GM23338 (cell line): ENCODE measurements at regions not wholly inside any gene's neighbourhood (a gene's known extent, or its start where the extent isn't known, plus 50 kb on each side); places are given as distances from the start of the nearest gene placed in this dataset.

Experiments
- ATAC-seq: fragments of 200-7000 bp; cut with Tn5 transposase; 3 replicates; pipeline ENCODE4 v1.9.1; 2020
- DNase-seq: peaks from one replicate; pipeline ENCODE4 v3.0.0-alpha.2; 2015; ENCODE audit warnings: low spot score
- H2AFZ ChIP-seq: fragments of 200-600 bp; sonication (generic); 2 replicates; pipeline ENCODE4 v1.8.0; 2016; ENCODE audit warnings: antibody characterized with exemption, mild to moderate bottlenecking, moderate library complexity
- H3F3A ChIP-seq: fragments of 200-600 bp; sonication (generic); replicated peaks from 2 replicates; pipeline ENCODE4 v1.8.0; 2017; ENCODE audit warnings: antibody characterized with exemption, mixed run types, low read depth
- H3K27ac ChIP-seq: fragments of 200-600 bp; sonication (generic); 2 replicates; pipeline ENCODE4 v1.6.1; 2016; ENCODE audit warnings: low read depth
- H3K27me3 ChIP-seq: fragments of 200-600 bp; sonication (generic); 2 replicates; pipeline ENCODE4 v1.8.0; 2016; ENCODE audit warnings: mild to moderate bottlenecking, mixed run types, moderate library complexity; ENCODE audit not compliant: insufficient read depth
- H3K36me3 ChIP-seq: fragments of 200-600 bp; sonication (generic); 2 replicates; pipeline ENCODE4 v1.8.0; 2016; ENCODE audit warnings: mild to moderate bottlenecking; ENCODE audit not compliant: insufficient read depth
- H3K4me1 ChIP-seq: fragments of 200-600 bp; sonication (generic); 2 replicates; pipeline ENCODE4 v1.8.0; 2016; ENCODE audit warnings: mild to moderate bottlenecking, moderate library complexity; ENCODE audit not compliant: insufficient read depth
- H3K4me2 ChIP-seq: fragments of 200-600 bp; sonication (generic); 2 replicates; pipeline ENCODE4 v1.7.1; 2017; ENCODE audit warnings: mixed run types
- H3K4me3 ChIP-seq: fragments of 200-600 bp; sonication (generic); 2 replicates; pipeline ENCODE4 v1.6.1; 2016; ENCODE audit warnings: mixed run types
- H3K79me2 ChIP-seq: fragments of 200-600 bp; sonication (generic); replicated peaks from 2 replicates; pipeline ENCODE4 v1.8.0; 2017; ENCODE audit warnings: mild to moderate bottlenecking; ENCODE audit not compliant: insufficient read depth
- H3K9me2 ChIP-seq: fragments of 200-600 bp; sonication (generic); 2 replicates; pipeline ENCODE4 v1.8.0; 2017; ENCODE audit not compliant: insufficient read depth
- H4K20me1 ChIP-seq: fragments of 200-600 bp; sonication (generic); replicated peaks from 2 replicates; pipeline ENCODE4 v1.8.0; 2017; ENCODE audit warnings: mild to moderate bottlenecking; ENCODE audit not compliant: insufficient read depth
- H3K27ac Mint-ChIP-seq: 2 replicates; pipeline ENCODE4 v1.8.0; 2020; ENCODE audit warnings: inconsistent platforms, mild to moderate bottlenecking, moderate library complexity, mixed read lengths
- H3K27me3 Mint-ChIP-seq: 3 replicates; pipeline ENCODE4 v1.8.0; 2022; ENCODE audit warnings: low read depth, mild to moderate bottlenecking, moderate library complexity, mixed read lengths, inconsistent platforms; ENCODE audit not compliant: insufficient read depth, poor library complexity
- H3K36me3 Mint-ChIP-seq: 3 replicates; pipeline ENCODE4 v1.8.0; 2021; ENCODE audit warnings: low read depth, mild to moderate bottlenecking, inconsistent platforms, moderate library complexity, mixed read lengths
- H3K4me1 Mint-ChIP-seq: 3 replicates; pipeline ENCODE4 v1.8.0; 2020; ENCODE audit warnings: mild to moderate bottlenecking, inconsistent platforms, mixed read lengths
- H3K4me3 Mint-ChIP-seq: 3 replicates; pipeline ENCODE4 v1.8.0; 2021; ENCODE audit warnings: moderate library complexity, mild to moderate bottlenecking, inconsistent platforms, mixed read lengths
- H3K9me3 Mint-ChIP-seq: 3 replicates; pipeline ENCODE4 v1.8.0; 2020; ENCODE audit warnings: moderate library complexity, mild to moderate bottlenecking, inconsistent platforms, mixed read lengths
- CREB1 ChIP-seq: fragments of 250-450 bp; sonication (Bioruptor Pico); IDR thresholded peaks from 2 replicates; pipeline ENCODE4 v1.5.0; 2020; ENCODE audit warnings: low read depth, mild to moderate bottlenecking, moderate library complexity
- EZH2 ChIP-seq: fragments of 200-600 bp; sonication (generic); IDR thresholded peaks from one replicate; pipeline ENCODE4 v1.8.0; 2017; ENCODE audit warnings: antibody characterized with exemption, mild to moderate bottlenecking, low read depth; ENCODE audit not compliant: unreplicated experiment
- EZH2phosphoT487 ChIP-seq: fragments of 200-600 bp; sonication (generic); IDR thresholded peaks from one replicate; pipeline ENCODE4 v1.8.1; 2018; ENCODE audit warnings: antibody characterized with exemption; ENCODE audit not compliant: unreplicated experiment
- JUNB ChIP-seq: IDR thresholded peaks from one replicate; pipeline ENCODE4 v1.6.1; 2016; ENCODE audit warnings: antibody characterized with exemption; ENCODE audit not compliant: unreplicated experiment
- NANOG ChIP-seq: IDR thresholded peaks from 2 replicates; pipeline ENCODE4 v1.6.1; 2016; ENCODE audit warnings: antibody characterized with exemption, borderline replicate concordance
- POLR2AphosphoS5 ChIP-seq: IDR thresholded peaks from 2 replicates; pipeline ENCODE4 v1.6.1; 2016; ENCODE audit warnings: antibody characterized with exemption, low read depth
- STAT1 ChIP-seq: IDR thresholded peaks from one replicate; pipeline ENCODE4 v1.6.1; 2016; ENCODE audit warnings: antibody characterized with exemption; ENCODE audit not compliant: unreplicated experiment
- ZNF114 ChIP-seq: fragments of 250-450 bp; sonication (Bioruptor Pico); IDR thresholded peaks from 2 replicates; pipeline ENCODE4 v1.5.0; 2020; ENCODE audit warnings: mild to moderate bottlenecking, moderate library complexity
- ZNF331 ChIP-seq: fragments of 250-450 bp; sonication (Bioruptor Pico); IDR thresholded peaks from 2 replicates; pipeline ENCODE4 v1.5.0; 2020; ENCODE audit warnings: low read depth, mild to moderate bottlenecking, moderate library complexity
- TF ChIP-seq, protein P1 (sequence below), 2 experiments: fragments of 200-600 bp in 1 of 2; sonication (generic) in 1 of 2; conservative IDR thresholded peaks; 2 replicates each; pipeline versions ENCODE4 v1.5.1 to v1.6.1; 2016 to 2017; ENCODE audit warnings: antibody characterized with exemption in 2 of 2, low read depth in 2 of 2, mild to moderate bottlenecking in 2 of 2, moderate library complexity in 1 of 2
- TF ChIP-seq, protein P2 (sequence below): IDR thresholded peaks from one replicate; pipeline ENCODE4 v1.6.1; 2018; ENCODE audit warnings: antibody characterized with exemption; ENCODE audit not compliant: unreplicated experiment
- TF ChIP-seq, protein P3 (sequence below): fragments of 250-450 bp; sonication (Bioruptor Pico); IDR thresholded peaks from 2 replicates; pipeline ENCODE4 v1.5.0; 2020; ENCODE audit warnings: mild to moderate bottlenecking, moderate library complexity

- Mint-ChIP-seq H3K4me1 (peaks cover 3% of the 10 kb centered on the region; the same call in 2 of the 3 replicates), H3K27me3 (no peaks in the 10 kb centered on the region), H3K9me3 (no peaks in the 10 kb centered on the region), H3K36me3 (no peaks in the 10 kb centered on the region), H3K27ac (no peak overlapping the region), H3K4me3 (no peak overlapping the region)
- Histone ChIP-seq H3K27me3 (no peaks in the 10 kb centered on the region), H3K4me1 (no peaks in the 10 kb centered on the region), H3K4me3 (no peak overlapping the region), H3K27ac (no peak overlapping the region), H3K36me3 (no peaks in the 10 kb centered on the region), H3K9me2 (no peaks in the 10 kb centered on the region), H3K4me2 (no peak overlapping the region), H3K79me2 (no peaks in the 10 kb centered on the region), H2AFZ (peak overlapping the region; percentile 89; the same call in 1 of the 2 replicates), H3F3A (no peaks in the 10 kb centered on the region), H4K20me1 (no peaks in the 10 kb centered on the region)
- TF ChIP-seq CREB1 (no peak), EZH2phosphoT487 (no peak), ZNF114 (no peak), POLR2AphosphoS5 (no peak), ZNF331 (no peak), JUNB (no peak), NANOG (no peak), EZH2 (no peak), STAT1 (no peak)
- TF ChIP-seq, protein P1, sequence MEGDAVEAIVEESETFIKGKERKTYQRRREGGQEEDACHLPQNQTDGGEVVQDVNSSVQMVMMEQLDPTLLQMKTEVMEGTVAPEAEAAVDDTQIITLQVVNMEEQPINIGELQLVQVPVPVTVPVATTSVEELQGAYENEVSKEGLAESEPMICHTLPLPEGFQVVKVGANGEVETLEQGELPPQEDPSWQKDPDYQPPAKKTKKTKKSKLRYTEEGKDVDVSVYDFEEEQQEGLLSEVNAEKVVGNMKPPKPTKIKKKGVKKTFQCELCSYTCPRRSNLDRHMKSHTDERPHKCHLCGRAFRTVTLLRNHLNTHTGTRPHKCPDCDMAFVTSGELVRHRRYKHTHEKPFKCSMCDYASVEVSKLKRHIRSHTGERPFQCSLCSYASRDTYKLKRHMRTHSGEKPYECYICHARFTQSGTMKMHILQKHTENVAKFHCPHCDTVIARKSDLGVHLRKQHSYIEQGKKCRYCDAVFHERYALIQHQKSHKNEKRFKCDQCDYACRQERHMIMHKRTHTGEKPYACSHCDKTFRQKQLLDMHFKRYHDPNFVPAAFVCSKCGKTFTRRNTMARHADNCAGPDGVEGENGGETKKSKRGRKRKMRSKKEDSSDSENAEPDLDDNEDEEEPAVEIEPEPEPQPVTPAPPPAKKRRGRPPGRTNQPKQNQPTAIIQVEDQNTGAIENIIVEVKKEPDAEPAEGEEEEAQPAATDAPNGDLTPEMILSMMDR (conservative IDR thresholded peaks at IDR 0.05; ENCODE audit: low read depth in 2 of 2), result no peak
- TF ChIP-seq, protein P2, sequence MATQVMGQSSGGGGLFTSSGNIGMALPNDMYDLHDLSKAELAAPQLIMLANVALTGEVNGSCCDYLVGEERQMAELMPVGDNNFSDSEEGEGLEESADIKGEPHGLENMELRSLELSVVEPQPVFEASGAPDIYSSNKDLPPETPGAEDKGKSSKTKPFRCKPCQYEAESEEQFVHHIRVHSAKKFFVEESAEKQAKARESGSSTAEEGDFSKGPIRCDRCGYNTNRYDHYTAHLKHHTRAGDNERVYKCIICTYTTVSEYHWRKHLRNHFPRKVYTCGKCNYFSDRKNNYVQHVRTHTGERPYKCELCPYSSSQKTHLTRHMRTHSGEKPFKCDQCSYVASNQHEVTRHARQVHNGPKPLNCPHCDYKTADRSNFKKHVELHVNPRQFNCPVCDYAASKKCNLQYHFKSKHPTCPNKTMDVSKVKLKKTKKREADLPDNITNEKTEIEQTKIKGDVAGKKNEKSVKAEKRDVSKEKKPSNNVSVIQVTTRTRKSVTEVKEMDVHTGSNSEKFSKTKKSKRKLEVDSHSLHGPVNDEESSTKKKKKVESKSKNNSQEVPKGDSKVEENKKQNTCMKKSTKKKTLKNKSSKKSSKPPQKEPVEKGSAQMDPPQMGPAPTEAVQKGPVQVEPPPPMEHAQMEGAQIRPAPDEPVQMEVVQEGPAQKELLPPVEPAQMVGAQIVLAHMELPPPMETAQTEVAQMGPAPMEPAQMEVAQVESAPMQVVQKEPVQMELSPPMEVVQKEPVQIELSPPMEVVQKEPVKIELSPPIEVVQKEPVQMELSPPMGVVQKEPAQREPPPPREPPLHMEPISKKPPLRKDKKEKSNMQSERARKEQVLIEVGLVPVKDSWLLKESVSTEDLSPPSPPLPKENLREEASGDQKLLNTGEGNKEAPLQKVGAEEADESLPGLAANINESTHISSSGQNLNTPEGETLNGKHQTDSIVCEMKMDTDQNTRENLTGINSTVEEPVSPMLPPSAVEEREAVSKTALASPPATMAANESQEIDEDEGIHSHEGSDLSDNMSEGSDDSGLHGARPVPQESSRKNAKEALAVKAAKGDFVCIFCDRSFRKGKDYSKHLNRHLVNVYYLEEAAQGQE, result no peak
- TF ChIP-seq, protein P3, sequence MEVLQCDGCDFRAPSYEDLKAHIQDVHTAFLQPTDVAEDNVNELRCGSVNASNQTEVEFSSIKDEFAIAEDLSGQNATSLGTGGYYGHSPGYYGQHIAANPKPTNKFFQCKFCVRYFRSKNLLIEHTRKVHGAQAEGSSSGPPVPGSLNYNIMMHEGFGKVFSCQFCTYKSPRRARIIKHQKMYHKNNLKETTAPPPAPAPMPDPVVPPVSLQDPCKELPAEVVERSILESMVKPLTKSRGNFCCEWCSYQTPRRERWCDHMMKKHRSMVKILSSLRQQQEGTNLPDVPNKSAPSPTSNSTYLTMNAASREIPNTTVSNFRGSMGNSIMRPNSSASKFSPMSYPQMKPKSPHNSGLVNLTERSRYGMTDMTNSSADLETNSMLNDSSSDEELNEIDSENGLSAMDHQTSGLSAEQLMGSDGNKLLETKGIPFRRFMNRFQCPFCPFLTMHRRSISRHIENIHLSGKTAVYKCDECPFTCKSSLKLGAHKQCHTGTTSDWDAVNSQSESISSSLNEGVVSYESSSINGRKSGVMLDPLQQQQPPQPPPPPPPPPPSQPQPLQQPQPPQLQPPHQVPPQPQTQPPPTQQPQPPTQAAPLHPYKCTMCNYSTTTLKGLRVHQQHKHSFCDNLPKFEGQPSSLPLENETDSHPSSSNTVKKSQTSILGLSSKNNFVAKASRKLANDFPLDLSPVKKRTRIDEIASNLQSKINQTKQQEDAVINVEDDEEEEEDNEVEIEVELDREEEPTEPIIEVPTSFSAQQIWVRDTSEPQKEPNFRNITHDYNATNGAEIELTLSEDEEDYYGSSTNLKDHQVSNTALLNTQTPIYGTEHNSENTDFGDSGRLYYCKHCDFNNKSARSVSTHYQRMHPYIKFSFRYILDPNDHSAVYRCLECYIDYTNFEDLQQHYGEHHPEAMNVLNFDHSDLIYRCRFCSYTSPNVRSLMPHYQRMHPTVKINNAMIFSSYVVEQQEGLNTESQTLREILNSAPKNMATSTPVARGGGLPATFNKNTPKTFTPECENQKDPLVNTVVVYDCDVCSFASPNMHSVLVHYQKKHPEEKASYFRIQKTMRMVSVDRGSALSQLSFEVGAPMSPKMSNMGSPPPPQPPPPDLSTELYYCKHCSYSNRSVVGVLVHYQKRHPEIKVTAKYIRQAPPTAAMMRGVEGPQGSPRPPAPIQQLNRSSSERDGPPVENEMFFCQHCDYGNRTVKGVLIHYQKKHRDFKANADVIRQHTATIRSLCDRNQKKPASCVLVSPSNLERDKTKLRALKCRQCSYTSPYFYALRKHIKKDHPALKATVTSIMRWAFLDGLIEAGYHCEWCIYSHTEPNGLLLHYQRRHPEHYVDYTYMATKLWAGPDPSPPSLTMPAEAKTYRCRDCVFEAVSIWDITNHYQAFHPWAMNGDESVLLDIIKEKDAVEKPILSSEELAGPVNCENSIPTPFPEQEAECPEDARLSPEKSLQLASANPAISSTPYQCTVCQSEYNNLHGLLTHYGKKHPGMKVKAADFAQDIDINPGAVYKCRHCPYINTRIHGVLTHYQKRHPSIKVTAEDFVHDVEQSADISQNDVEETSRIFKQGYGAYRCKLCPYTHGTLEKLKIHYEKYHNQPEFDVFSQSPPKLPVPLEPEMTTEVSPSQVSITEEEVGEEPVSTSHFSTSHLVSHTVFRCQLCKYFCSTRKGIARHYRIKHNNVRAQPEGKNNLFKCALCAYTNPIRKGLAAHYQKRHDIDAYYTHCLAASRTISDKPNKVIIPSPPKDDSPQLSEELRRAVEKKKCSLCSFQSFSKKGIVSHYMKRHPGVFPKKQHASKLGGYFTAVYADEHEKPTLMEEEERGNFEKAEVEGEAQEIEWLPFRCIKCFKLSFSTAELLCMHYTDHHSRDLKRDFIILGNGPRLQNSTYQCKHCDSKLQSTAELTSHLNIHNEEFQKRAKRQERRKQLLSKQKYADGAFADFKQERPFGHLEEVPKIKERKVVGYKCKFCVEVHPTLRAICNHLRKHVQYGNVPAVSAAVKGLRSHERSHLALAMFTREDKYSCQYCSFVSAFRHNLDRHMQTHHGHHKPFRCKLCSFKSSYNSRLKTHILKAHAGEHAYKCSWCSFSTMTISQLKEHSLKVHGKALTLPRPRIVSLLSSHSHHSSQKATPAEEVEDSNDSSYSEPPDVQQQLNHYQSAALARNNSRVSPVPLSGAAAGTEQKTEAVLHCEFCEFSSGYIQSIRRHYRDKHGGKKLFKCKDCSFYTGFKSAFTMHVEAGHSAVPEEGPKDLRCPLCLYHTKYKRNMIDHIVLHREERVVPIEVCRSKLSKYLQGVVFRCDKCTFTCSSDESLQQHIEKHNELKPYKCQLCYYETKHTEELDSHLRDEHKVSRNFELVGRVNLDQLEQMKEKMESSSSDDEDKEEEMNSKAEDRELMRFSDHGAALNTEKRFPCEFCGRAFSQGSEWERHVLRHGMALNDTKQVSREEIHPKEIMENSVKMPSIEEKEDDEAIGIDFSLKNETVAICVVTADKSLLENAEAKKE (CRISPR knock-in tag), result no peak
- DNase-seq (no peak), ATAC-seq (no peak)
These were observed 66.1 kb upstream of the TLR3 start for GRCh38 chr4:186002853-186003252.
